ENCODE measurements at regions not wholly inside any gene's neighbourhood (a gene's known extent, or its start where the extent isn't known, plus 50 kb on each side); places are given as distances from the start of the nearest gene placed in this dataset.

- TF ChIP-seq POLR2A (IDR thresholded peaks at IDR 0.05; ENCODE audit: low read depth, low read length), result no peak
- no peak for TF ChIP-seq POLR2AphosphoS5 (IDR thresholded peaks at IDR 0.05; ENCODE audit: insufficient read depth, low read depth, low read length)
- TF ChIP-seq CTCF (IDR thresholded peaks at IDR 0.05; ENCODE audit: extremely low read depth in 1 of 2, insufficient read depth in 1 of 2, low read depth in 1 of 2, low read length in 2 of 2), result no peak
- TF ChIP-seq EZH2 (IDR thresholded peaks at IDR 0.05; ENCODE audit: borderline replicate concordance, low read depth, low read length, severe bottlenecking), result no peak
- no peak for TF ChIP-seq GATA2 (IDR thresholded peaks at IDR 0.05; ENCODE audit: insufficient read depth, insufficient read length, low read depth, low read length)
- no peak for TF ChIP-seq MYC (IDR thresholded peaks at IDR 0.05; ENCODE audit: low read depth, low read length)
Observed at GRCh38 chr7:63025815-63026214, 972.8 kb upstream of the ZNF722 start.

Data from endothelial cell of umbilical vein (primary cell).